ENCODE measurements at regions not wholly inside any gene's neighbourhood (a gene's known extent, or its start where the extent isn't known, plus 50 kb on each side); places are given as distances from the start of the nearest gene placed in this dataset.

DNA sequence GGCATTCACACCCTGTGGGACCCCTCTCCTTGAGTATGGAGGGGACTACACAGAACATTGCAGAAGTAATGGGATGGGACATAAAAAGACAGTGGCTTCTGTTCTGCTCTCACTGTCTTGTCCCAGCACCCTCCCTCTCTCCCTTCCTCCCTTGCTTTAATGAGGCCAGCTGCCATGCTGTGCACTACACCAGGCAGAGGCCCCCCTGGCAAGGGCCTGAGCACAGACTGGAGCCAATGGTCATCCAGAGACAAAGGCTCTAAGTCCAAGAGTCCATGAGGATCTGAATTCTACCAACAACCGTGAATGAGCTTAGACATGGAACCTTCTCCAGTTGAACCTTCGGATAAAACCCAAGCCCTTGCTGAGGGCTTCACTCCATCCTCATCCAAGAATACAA, 263.0 kb downstream of the NDUFA10 start:
- H3K27me3 Mint-ChIP-seq (ENCODE audit: low read depth), result peaks cover 19% of the 10 kb centered on the region
- H3K27ac Mint-ChIP-seq, result no peak overlapping the region
- TF ChIP-seq, protein P1, sequence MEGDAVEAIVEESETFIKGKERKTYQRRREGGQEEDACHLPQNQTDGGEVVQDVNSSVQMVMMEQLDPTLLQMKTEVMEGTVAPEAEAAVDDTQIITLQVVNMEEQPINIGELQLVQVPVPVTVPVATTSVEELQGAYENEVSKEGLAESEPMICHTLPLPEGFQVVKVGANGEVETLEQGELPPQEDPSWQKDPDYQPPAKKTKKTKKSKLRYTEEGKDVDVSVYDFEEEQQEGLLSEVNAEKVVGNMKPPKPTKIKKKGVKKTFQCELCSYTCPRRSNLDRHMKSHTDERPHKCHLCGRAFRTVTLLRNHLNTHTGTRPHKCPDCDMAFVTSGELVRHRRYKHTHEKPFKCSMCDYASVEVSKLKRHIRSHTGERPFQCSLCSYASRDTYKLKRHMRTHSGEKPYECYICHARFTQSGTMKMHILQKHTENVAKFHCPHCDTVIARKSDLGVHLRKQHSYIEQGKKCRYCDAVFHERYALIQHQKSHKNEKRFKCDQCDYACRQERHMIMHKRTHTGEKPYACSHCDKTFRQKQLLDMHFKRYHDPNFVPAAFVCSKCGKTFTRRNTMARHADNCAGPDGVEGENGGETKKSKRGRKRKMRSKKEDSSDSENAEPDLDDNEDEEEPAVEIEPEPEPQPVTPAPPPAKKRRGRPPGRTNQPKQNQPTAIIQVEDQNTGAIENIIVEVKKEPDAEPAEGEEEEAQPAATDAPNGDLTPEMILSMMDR (IDR thresholded peaks at IDR 0.05; ENCODE audit: unreplicated experiment in 3 of 3), result no peak
- H3K4me3 Mint-ChIP-seq, result no peak overlapping the region
- peaks cover 2% of the 10 kb centered on the region for H3K9me3 Mint-ChIP-seq
- H3K36me3 Mint-ChIP-seq (ENCODE audit: low read depth), result no peaks in the 10 kb centered on the region
- H3K4me1 Mint-ChIP-seq, result peaks cover 20% of the 10 kb centered on the region

DNA sequence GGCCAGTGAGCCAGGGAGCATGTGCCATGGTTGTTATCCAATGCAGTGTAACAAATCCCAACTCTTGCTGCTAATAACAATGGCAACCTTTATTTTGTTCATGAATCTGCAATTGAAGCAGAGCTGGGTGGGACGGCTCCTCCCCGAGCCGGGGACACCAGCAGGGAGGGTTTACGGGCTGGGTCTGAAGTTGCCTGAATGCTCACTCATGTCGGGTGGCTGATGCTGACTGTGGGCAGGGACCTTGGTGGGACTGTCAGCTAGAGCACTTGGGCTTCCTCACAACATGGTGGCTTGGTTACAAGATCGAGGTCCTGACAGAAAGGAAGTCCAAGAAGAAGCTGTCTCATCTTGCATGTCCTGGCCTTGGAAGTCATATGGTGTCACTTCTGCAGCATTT, 264.5 kb downstream of the NDUFA10 start:
- peaks cover 2% of the 10 kb centered on the region for H3K9me3 Mint-ChIP-seq
- no peaks in the 10 kb centered on the region for H3K36me3 Mint-ChIP-seq (ENCODE audit: low read depth)
- no peak overlapping the region for H3K4me3 Mint-ChIP-seq
- TF ChIP-seq, protein P1 (IDR thresholded peaks at IDR 0.05; ENCODE audit: unreplicated experiment in 3 of 3), result no peak
- H3K27me3 Mint-ChIP-seq (ENCODE audit: low read depth), result peaks cover 24% of the 10 kb centered on the region
- no peak overlapping the region for H3K27ac Mint-ChIP-seq
- peaks cover 35% of the 10 kb centered on the region for H3K4me1 Mint-ChIP-seq

DNA sequence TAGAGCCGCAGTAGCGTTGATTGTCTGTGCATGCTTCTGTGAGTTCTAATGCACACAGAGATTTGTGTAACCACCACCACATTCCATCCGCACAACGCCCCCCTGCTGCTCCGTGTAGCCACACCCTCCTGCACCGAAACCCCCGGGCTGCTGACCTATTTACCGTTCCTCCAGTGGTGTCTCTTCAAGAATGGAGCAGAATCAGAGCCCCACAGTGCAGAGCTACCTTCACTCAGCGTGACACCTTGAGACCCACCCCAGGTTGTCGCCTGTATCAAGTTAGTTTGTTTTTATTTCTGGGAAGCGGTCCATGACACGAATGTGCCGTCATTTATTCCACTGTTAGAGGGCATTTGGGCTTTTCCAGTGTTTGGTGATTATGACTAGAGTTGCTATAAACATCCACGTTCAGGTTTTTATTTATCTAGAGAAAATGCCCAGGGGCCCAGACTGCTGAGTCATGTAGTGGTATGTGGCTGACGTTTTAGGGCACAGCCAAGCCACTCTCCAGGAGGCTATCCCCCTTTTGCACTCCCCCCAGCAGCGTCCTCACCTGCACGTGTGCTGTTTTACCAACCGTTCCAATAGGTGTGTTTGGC, 266.8 kb downstream of the NDUFA10 start:
- Mint-ChIP-seq H3K27me3 (ENCODE audit: low read depth) (peaks cover 20% of the 10 kb centered on the region), H3K9me3 (peaks cover 2% of the 10 kb centered on the region)

DNA sequence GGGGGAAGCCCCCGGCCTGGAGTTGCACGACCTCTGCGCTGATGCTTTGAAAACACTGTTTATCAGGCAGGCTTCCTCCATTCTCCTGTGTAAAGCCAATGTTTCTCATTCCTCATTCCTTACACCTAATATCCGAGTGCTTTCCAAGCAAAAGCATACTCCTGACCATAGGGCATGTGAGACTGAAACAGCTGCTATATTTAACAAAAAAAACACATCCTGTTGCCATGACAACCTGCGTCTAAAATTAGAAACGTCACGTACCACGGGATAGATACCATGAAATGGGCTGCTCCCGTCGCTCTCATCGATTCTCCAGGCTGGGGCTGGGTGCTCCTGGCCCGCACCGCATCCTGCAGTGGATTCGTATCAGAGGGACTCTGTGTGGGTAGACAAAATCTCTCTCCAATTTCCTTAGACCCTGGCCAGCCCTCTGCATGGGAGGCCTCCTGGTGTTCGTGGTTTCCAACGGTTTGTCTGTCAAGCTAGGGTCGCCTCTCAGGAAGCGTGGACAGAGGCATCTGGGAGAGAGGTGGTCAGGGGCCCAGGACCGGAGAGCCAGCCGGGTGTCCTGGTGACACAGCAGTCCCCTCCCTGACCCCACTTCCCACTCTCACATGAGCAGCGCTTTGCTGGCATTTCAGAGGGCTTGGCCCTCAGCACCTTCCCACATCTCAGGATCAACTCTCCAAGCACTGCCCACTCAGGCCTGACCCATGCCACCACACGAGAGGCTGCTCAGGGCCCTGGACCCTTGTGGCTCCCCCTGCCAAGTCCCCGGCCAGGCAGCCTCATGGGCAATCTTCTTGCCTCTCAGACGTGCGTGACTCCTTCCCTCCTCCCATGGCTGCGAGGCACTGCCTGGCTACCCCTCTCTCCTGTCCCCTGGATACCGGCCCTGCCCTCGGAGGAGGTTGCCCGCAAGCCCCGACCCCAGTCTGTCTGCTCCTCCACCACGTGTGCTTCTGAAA, 268.1 kb downstream of the NDUFA10 start:
- Mint-ChIP-seq H3K4me3 (peak overlapping the region in 1 of 3 experiments; percentile 44), H3K9me3 (peaks cover 2% of the 10 kb centered on the region), H3K27ac (peak overlapping the region; percentile 7 to 91 (median 50)), H3K4me1 (peaks cover 48% of the 10 kb centered on the region), H3K36me3 (ENCODE audit: low read depth) (no peaks in the 10 kb centered on the region), H3K27me3 (ENCODE audit: low read depth) (peaks cover 11% of the 10 kb centered on the region)
- TF ChIP-seq, protein P1 (IDR thresholded peaks at IDR 0.05; ENCODE audit: unreplicated experiment in 3 of 3), result no peak

More for the DNA sequence above, 266.8 kb downstream of the NDUFA10 start:
- Mint-ChIP-seq H3K36me3 (ENCODE audit: low read depth) (no peaks in the 10 kb centered on the region), H3K27ac (peak overlapping the region in 2 of 3 experiments; percentile 54 to 58), H3K4me1 (peaks cover 47% of the 10 kb centered on the region), H3K4me3 (no peak overlapping the region)
- TF ChIP-seq, protein P1 (IDR thresholded peaks at IDR 0.05; ENCODE audit: unreplicated experiment in 3 of 3), result no peak

DNA sequence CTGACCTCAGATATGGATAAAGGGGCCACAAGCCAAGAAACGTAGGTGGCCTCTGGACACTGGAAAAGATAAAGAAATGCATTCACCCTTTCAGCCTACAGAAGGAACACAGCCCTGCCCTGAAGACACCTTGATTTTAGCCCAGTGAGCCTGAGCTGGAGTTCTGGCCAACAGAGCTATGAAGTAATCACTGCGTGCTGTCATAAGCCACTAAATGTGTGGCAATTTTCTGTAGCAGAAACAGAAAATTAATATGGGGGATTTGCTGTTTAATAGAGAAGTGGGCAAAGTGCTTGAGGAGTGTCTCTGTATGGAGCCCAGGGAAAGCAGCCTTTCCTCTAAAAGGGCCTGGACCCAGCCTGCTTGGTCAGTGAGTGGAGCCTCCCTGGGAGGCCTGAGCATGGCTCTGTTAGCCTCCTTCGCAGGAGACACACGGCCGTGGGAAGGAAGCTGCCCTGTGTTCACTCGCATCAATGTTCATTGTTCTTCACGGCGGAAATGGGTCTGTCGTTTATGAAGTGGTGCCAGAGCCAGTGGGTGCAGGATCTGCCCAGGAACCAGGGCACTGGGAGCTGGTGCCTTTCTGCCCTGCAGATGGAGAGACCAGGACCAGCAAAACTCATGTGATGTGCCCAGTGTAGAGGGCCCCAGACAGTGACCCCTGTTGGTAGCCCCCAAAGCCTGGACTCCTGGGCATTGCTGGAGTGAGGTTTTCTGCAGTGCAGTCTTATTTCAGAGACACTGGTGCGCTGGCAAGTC, 268.9 kb downstream of the NDUFA10 start:
- Mint-ChIP-seq H3K27me3 (ENCODE audit: low read depth) (peaks cover 11% of the 10 kb centered on the region), H3K4me3 (no peak overlapping the region), H3K9me3 (peaks cover 2% of the 10 kb centered on the region), H3K27ac (peak overlapping the region; percentile 7 to 91 (median 50)), H3K36me3 (ENCODE audit: low read depth) (no peaks in the 10 kb centered on the region), H3K4me1 (peaks cover 51% of the 10 kb centered on the region)
- TF ChIP-seq, protein P1 (IDR thresholded peaks at IDR 0.05; ENCODE audit: unreplicated experiment in 3 of 3), result no peak

Measured in nephron (organoid).